DND-41 (cell line): ENCODE measurements at regions not wholly inside any gene's neighbourhood (a gene's known extent, or its start where the extent isn't known, plus 50 kb on each side); places are given as distances from the start of the nearest gene placed in this dataset.

Experiments used
- EZH2 ChIP-seq: IDR thresholded peaks from 3 replicates; pipeline ENCODE4 v1.6.1; 2012; ENCODE audit warnings: borderline replicate concordance, low read depth, mild to moderate bottlenecking, moderate library complexity, low read length, inconsistent platforms; ENCODE audit not compliant: severe bottlenecking
- TF ChIP-seq, protein P1 (sequence below): IDR thresholded peaks from 2 replicates; pipeline ENCODE4 v1.5.1; 2012; ENCODE audit warnings: borderline replicate concordance, low read length, moderate library complexity, mild to moderate bottlenecking; ENCODE audit not compliant: poor library complexity, severe bottlenecking; ENCODE audit errors: extremely low read depth

DNA sequence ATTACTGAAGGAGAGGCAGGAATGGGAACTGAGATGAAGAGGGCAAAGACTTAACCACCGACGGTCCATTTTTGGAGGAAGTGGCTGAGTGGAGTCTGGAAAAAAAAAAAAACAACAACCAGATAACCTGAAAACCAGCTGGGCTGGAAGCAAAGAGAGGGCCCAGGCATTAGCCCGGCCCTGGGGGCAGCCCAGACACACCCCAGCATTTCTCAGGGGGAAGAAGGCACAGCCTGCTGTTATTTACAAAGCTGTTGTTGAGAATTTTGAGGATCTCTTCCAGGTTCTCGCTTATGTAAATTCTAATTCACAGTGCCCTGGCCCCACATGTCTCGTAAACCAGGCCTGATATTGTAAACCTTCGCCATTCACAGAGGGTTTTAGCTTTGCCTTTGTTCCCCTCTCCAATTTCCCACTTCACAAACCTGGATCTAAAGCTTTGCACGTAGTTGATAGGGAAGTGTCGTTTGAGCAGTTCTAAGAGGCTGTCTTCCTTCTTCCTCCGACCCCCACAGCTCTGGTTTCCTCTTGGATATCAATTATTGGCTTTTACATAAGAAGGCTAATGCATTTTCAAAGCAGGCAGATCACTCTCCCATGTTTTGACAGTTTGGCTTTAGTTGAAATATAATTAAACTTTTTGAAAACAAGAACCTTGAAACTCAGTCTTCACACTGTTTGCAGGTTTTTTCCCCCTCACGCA, 161.8 kb upstream of the IRF2BP2 start:
- no peak for TF ChIP-seq EZH2
- TF ChIP-seq, protein P1, sequence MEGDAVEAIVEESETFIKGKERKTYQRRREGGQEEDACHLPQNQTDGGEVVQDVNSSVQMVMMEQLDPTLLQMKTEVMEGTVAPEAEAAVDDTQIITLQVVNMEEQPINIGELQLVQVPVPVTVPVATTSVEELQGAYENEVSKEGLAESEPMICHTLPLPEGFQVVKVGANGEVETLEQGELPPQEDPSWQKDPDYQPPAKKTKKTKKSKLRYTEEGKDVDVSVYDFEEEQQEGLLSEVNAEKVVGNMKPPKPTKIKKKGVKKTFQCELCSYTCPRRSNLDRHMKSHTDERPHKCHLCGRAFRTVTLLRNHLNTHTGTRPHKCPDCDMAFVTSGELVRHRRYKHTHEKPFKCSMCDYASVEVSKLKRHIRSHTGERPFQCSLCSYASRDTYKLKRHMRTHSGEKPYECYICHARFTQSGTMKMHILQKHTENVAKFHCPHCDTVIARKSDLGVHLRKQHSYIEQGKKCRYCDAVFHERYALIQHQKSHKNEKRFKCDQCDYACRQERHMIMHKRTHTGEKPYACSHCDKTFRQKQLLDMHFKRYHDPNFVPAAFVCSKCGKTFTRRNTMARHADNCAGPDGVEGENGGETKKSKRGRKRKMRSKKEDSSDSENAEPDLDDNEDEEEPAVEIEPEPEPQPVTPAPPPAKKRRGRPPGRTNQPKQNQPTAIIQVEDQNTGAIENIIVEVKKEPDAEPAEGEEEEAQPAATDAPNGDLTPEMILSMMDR: no peak
